ENCODE measurements at regions not wholly inside any gene's neighbourhood (a gene's known extent, or its start where the extent isn't known, plus 50 kb on each side); places are given as distances from the start of the nearest gene placed in this dataset.

GRCh38 chr6:48626421-48626820 is 515.4 kb upstream of the PTCHD4 start:
- no peak overlapping the region for H2AFZ ChIP-seq (ENCODE audit: low read length)

More at GRCh38 chr6:48626421-48626820, 515.4 kb upstream of the PTCHD4 start:
- H3K27ac ChIP-seq (ENCODE audit: insufficient read length, low read depth, low read length): no peak overlapping the region
- H4K8ac ChIP-seq (replicated peaks; ENCODE audit: insufficient read length, low read depth, low read length): no peak overlapping the region
- no peaks in the 10 kb centered on the region for H3K79me2 ChIP-seq (ENCODE audit: insufficient read depth, low read length)
- H2BK12ac ChIP-seq (ENCODE audit: insufficient read length, low read depth, low read length): no peak overlapping the region
- H3K4me2 ChIP-seq (ENCODE audit: insufficient read depth, insufficient read length, low read length): no peak overlapping the region
- no peaks in the 10 kb centered on the region for H3K9me3 Mint-ChIP-seq
- H2AK5ac ChIP-seq (ENCODE audit: insufficient read length, low read length): no peak overlapping the region
- no peak overlapping the region for H4K91ac ChIP-seq (ENCODE audit: insufficient read length, low read depth, low read length)
- H4K20me1 ChIP-seq (ENCODE audit: control insufficient read depth, insufficient read depth, insufficient read length): no peaks in the 10 kb centered on the region
- no peaks in the 10 kb centered on the region for H3K4me1 ChIP-seq (ENCODE audit: insufficient read depth, low read length)
- H3K9me3 ChIP-seq (ENCODE audit: control insufficient read depth, low read depth, low read length): no peaks in the 10 kb centered on the region
- no peak overlapping the region for H3K9ac ChIP-seq (ENCODE audit: extremely low read depth, insufficient read length, low read length)
- no peak for DNase-seq
- H4K5ac ChIP-seq (ENCODE audit: insufficient read length, low read depth, low read length): no peak overlapping the region
- H3K23ac ChIP-seq (ENCODE audit: insufficient read length, low read depth, low read length): no peak overlapping the region
- no peaks in the 10 kb centered on the region for H3K27me3 Mint-ChIP-seq (ENCODE audit: low read depth)
- peaks cover 11% of the 10 kb centered on the region in 2 experiments for H3K4me1 Mint-ChIP-seq
- H3K4ac ChIP-seq (ENCODE audit: low read depth, low read length): no peak overlapping the region
- no peak overlapping the region for H3K18ac ChIP-seq (ENCODE audit: insufficient read length, low read depth, low read length)
- no peak overlapping the region for H2BK20ac ChIP-seq (ENCODE audit: low read depth, low read length, poor library complexity, severe bottlenecking)
- TF ChIP-seq CTCF (conservative IDR thresholded peaks at IDR 0.05): no peak
- no peak overlapping the region for H2BK120ac ChIP-seq (ENCODE audit: low read depth, low read length, poor library complexity, severe bottlenecking)
- H3K79me1 ChIP-seq (ENCODE audit: insufficient read depth, low read depth, low read length, poor library complexity, severe bottlenecking): no peaks in the 10 kb centered on the region
- no peak overlapping the region for H2BK15ac ChIP-seq (ENCODE audit: low read depth, low read length)
- no peak overlapping the region for H3T11ph ChIP-seq (ENCODE audit: low read length)
- no peak overlapping the region for H3K4me3 Mint-ChIP-seq
- H3K56ac ChIP-seq (ENCODE audit: insufficient read length, low read depth, low read length): no peak overlapping the region
- H3K27ac Mint-ChIP-seq: no peak overlapping the region
- no peak overlapping the region for H3K14ac ChIP-seq (ENCODE audit: insufficient read depth, low read length)
- H3K23me2 ChIP-seq (ENCODE audit: insufficient read length, low read depth, low read length, poor library complexity, severe bottlenecking): no peaks in the 10 kb centered on the region
- no peaks in the 10 kb centered on the region for H3K27me3 ChIP-seq (ENCODE audit: insufficient read depth, low read length)
- no peak overlapping the region for H2BK5ac ChIP-seq (ENCODE audit: insufficient read length, low read length)
- H3K36me3 Mint-ChIP-seq (ENCODE audit: insufficient read depth in 1 of 3, low read depth in 3 of 3): no peaks in the 10 kb centered on the region

Measured in H9 (cell line).